ENCODE measurements at regions not wholly inside any gene's neighbourhood (a gene's known extent, or its start where the extent isn't known, plus 50 kb on each side); places are given as distances from the start of the nearest gene placed in this dataset.

- no peak overlapping the region for H3K9ac ChIP-seq (ENCODE audit: low read length)
- no peaks in the 10 kb centered on the region for H3K36me3 ChIP-seq (ENCODE audit: control insufficient read depth in 1 of 2, insufficient read depth in 2 of 2, low read length in 2 of 2)
- H3K79me1 ChIP-seq (ENCODE audit: low read length) = no peaks in the 10 kb centered on the region
- WGBS (ENCODE audit: extremely low coverage, insufficient coverage, insufficient read length) = no CpG with 5 or more reads among the region's 3 CpGs
- H2BK120ac ChIP-seq (ENCODE audit: insufficient read depth, low read length, poor library complexity) = no peak overlapping the region
- no peak overlapping the region for H2AFZ ChIP-seq (ENCODE audit: insufficient read depth, low read length, poor library complexity)
- no peaks in the 10 kb centered on the region for H3K4me1 ChIP-seq (ENCODE audit: control insufficient read depth in 1 of 2, insufficient read depth in 2 of 2, low read length in 2 of 2)
- H3K27me3 ChIP-seq (ENCODE audit: insufficient read depth, low read length) = no peaks in the 10 kb centered on the region
- no peaks in the 10 kb centered on the region for H3K79me2 ChIP-seq (ENCODE audit: control insufficient read depth, insufficient read depth, low read length, poor library complexity)
- H3K14ac ChIP-seq (ENCODE audit: low read length) = no peak overlapping the region
- H3K4ac ChIP-seq (ENCODE audit: low read depth, low read length) = no peak overlapping the region
- H2AK5ac ChIP-seq (ENCODE audit: low read length) = no peak overlapping the region
- no peak for DNase-seq
- H4K91ac ChIP-seq (ENCODE audit: low read depth, low read length) = no peak overlapping the region
- no peak overlapping the region for H3K18ac ChIP-seq (ENCODE audit: low read length)
- no peak overlapping the region for H2BK5ac ChIP-seq (ENCODE audit: low read depth, low read length, poor library complexity)
- H3K23ac ChIP-seq (ENCODE audit: low read length) = no peak overlapping the region
- no peak overlapping the region for H3K4me2 ChIP-seq (ENCODE audit: low read length)
- H3K27ac ChIP-seq (ENCODE audit: low read depth, low read length) = no peak overlapping the region
- no peaks in the 10 kb centered on the region for H3K9me3 ChIP-seq (ENCODE audit: insufficient read depth, low read depth, low read length)
- H2BK12ac ChIP-seq (ENCODE audit: low read length) = no peak overlapping the region
- no peak overlapping the region for H3K4me3 ChIP-seq (ENCODE audit: low read depth, low read length)
- H4K8ac ChIP-seq (ENCODE audit: low read depth, low read length) = no peak overlapping the region
- no peak overlapping the region for H4K12ac ChIP-seq (ENCODE audit: low read depth, low read length)
Measured at GRCh38 chr4:121526509-121526908, 145.7 kb upstream of the QRFPR start.

- Histone ChIP-seq H3K79me2 (ENCODE audit: control insufficient read depth, insufficient read depth, low read length, poor library complexity) (no peaks in the 10 kb centered on the region), H3K23ac (ENCODE audit: low read length) (no peak overlapping the region), H4K8ac (ENCODE audit: low read depth, low read length) (no peak overlapping the region), H2BK5ac (ENCODE audit: low read depth, low read length, poor library complexity) (no peak overlapping the region), H3K18ac (ENCODE audit: low read length) (no peak overlapping the region), H4K91ac (ENCODE audit: low read depth, low read length) (no peak overlapping the region), H3K9me3 (ENCODE audit: insufficient read depth, low read depth, low read length) (no peaks in the 10 kb centered on the region), H2AFZ (ENCODE audit: insufficient read depth, low read length, poor library complexity) (no peak overlapping the region), H4K12ac (ENCODE audit: low read depth, low read length) (no peak overlapping the region), H2AK5ac (ENCODE audit: low read length) (no peak overlapping the region), H2BK120ac (ENCODE audit: insufficient read depth, low read length, poor library complexity) (no peak overlapping the region), H3K9ac (ENCODE audit: low read length) (no peak overlapping the region), H3K4me2 (ENCODE audit: low read length) (no peak overlapping the region), H3K27me3 (ENCODE audit: insufficient read depth, low read length) (no peaks in the 10 kb centered on the region), H3K14ac (ENCODE audit: low read length) (no peak overlapping the region), H3K4me1 (ENCODE audit: control insufficient read depth in 1 of 2, insufficient read depth in 2 of 2, low read length in 2 of 2) (no peaks in the 10 kb centered on the region), H2BK12ac (ENCODE audit: low read length) (no peak overlapping the region), H3K27ac (ENCODE audit: low read depth, low read length) (no peak overlapping the region), H3K4ac (ENCODE audit: low read depth, low read length) (no peak overlapping the region), H3K79me1 (ENCODE audit: low read length) (no peaks in the 10 kb centered on the region), H3K4me3 (ENCODE audit: low read depth, low read length) (no peak overlapping the region), H3K36me3 (ENCODE audit: control insufficient read depth in 1 of 2, insufficient read depth in 2 of 2, low read length in 2 of 2) (no peaks in the 10 kb centered on the region)
- no CpG with 5 or more reads among the region's 6 CpGs for WGBS (ENCODE audit: extremely low coverage, insufficient coverage, insufficient read length)
- no peak for DNase-seq
Measured at GRCh38 chr4:121519236-121519838, 138.5 kb upstream of the QRFPR start.

GRCh38 chr4:121517241-121517640 lies 136.4 kb upstream of the QRFPR start:
- Histone ChIP-seq H3K9me3 (ENCODE audit: insufficient read depth, low read depth, low read length) (no peaks in the 10 kb centered on the region), H2AFZ (ENCODE audit: insufficient read depth, low read length, poor library complexity) (no peak overlapping the region), H3K23ac (ENCODE audit: low read length) (no peak overlapping the region)

GRCh38 chr4:121514443-121514842 lies 133.6 kb upstream of the QRFPR start:
- no peaks in the 10 kb centered on the region for H3K79me2 ChIP-seq (ENCODE audit: control insufficient read depth, insufficient read depth, low read length, poor library complexity)
- H3K18ac ChIP-seq (ENCODE audit: low read length) = no peak overlapping the region
- H3K9ac ChIP-seq (ENCODE audit: low read length) = no peak overlapping the region
- no peak overlapping the region for H2BK120ac ChIP-seq (ENCODE audit: insufficient read depth, low read length, poor library complexity)
- H3K14ac ChIP-seq (ENCODE audit: low read length) = no peak overlapping the region
- no peak overlapping the region for H2AFZ ChIP-seq (ENCODE audit: insufficient read depth, low read length, poor library complexity)
- H3K27ac ChIP-seq (ENCODE audit: low read depth, low read length) = no peak overlapping the region
- no peaks in the 10 kb centered on the region for H3K9me3 ChIP-seq (ENCODE audit: insufficient read depth, low read depth, low read length)
- no peaks in the 10 kb centered on the region for H3K4me1 ChIP-seq (ENCODE audit: control insufficient read depth in 1 of 2, insufficient read depth in 2 of 2, low read length in 2 of 2)
- H2BK5ac ChIP-seq (ENCODE audit: low read depth, low read length, poor library complexity) = no peak overlapping the region
- H3K4me3 ChIP-seq (ENCODE audit: low read depth, low read length) = no peak overlapping the region
- H4K12ac ChIP-seq (ENCODE audit: low read depth, low read length) = no peak overlapping the region
- no peaks in the 10 kb centered on the region for H3K36me3 ChIP-seq (ENCODE audit: control insufficient read depth in 1 of 2, insufficient read depth in 2 of 2, low read length in 2 of 2)
- H3K4me2 ChIP-seq (ENCODE audit: low read length) = no peak overlapping the region
- no peak overlapping the region for H3K4ac ChIP-seq (ENCODE audit: low read depth, low read length)
- H3K27me3 ChIP-seq (ENCODE audit: insufficient read depth, low read length) = no peaks in the 10 kb centered on the region
- no peaks in the 10 kb centered on the region for H3K79me1 ChIP-seq (ENCODE audit: low read length)
- no CpG with 5 or more reads among the region's 10 CpGs for WGBS (ENCODE audit: extremely low coverage, insufficient coverage, insufficient read length)
- H4K91ac ChIP-seq (ENCODE audit: low read depth, low read length) = no peak overlapping the region
- no peak overlapping the region for H4K8ac ChIP-seq (ENCODE audit: low read depth, low read length)
- no peak overlapping the region for H2BK12ac ChIP-seq (ENCODE audit: low read length)
- no peak for DNase-seq
- H2AK5ac ChIP-seq (ENCODE audit: low read length) = no peak overlapping the region
- H3K23ac ChIP-seq (ENCODE audit: low read length) = no peak overlapping the region

More at GRCh38 chr4:121517241-121517640, 136.4 kb upstream of the QRFPR start:
- Histone ChIP-seq H3K4me2 (ENCODE audit: low read length) (no peak overlapping the region), H2AK5ac (ENCODE audit: low read length) (no peak overlapping the region), H4K8ac (ENCODE audit: low read depth, low read length) (no peak overlapping the region), H4K12ac (ENCODE audit: low read depth, low read length) (no peak overlapping the region), H2BK5ac (ENCODE audit: low read depth, low read length, poor library complexity) (no peak overlapping the region), H3K27me3 (ENCODE audit: insufficient read depth, low read length) (no peaks in the 10 kb centered on the region), H4K91ac (ENCODE audit: low read depth, low read length) (no peak overlapping the region), H2BK120ac (ENCODE audit: insufficient read depth, low read length, poor library complexity) (no peak overlapping the region), H2BK12ac (ENCODE audit: low read length) (no peak overlapping the region), H3K9ac (ENCODE audit: low read length) (no peak overlapping the region), H3K79me1 (ENCODE audit: low read length) (no peaks in the 10 kb centered on the region), H3K18ac (ENCODE audit: low read length) (no peak overlapping the region), H3K27ac (ENCODE audit: low read depth, low read length) (no peak overlapping the region), H3K4me1 (ENCODE audit: control insufficient read depth in 1 of 2, insufficient read depth in 2 of 2, low read length in 2 of 2) (no peaks in the 10 kb centered on the region), H3K36me3 (ENCODE audit: control insufficient read depth in 1 of 2, insufficient read depth in 2 of 2, low read length in 2 of 2) (no peaks in the 10 kb centered on the region), H3K4me3 (ENCODE audit: low read depth, low read length) (no peak overlapping the region), H3K79me2 (ENCODE audit: control insufficient read depth, insufficient read depth, low read length, poor library complexity) (no peaks in the 10 kb centered on the region), H3K14ac (ENCODE audit: low read length) (no peak overlapping the region), H3K4ac (ENCODE audit: low read depth, low read length) (no peak overlapping the region)
- no peak for DNase-seq
- WGBS (ENCODE audit: extremely low coverage, insufficient coverage, insufficient read length) = no CpG with 5 or more reads among the region's 2 CpGs
